PC-3 (cell line): ENCODE measurements at regions not wholly inside any gene's neighbourhood (a gene's known extent, or its start where the extent isn't known, plus 50 kb on each side); places are given as distances from the start of the nearest gene placed in this dataset.

Experiments
- ATAC-seq: fragments of 200-7000 bp; cut with Tn5 transposase; 2 replicates; pipeline ENCODE4 v1.9.1; 2020; ENCODE audit warnings: mild to moderate bottlenecking, moderate library complexity
- BruUV-seq: library from RNA; stranded (reverse); fragments of 400-500 nt; replicated peaks from 2 replicates; lab custom pipeline; 2021; lab: Mats Ljungman, UMichigan
- CTCF ChIA-PET: fragments of 300-600 bp; sonication (Branson Sonifier 250); formaldehyde crosslinking; loops from one replicate; lab custom pipeline; 2022; ENCODE audit warnings: antibody characterized with exemption; lab: Charles Lee
- POLR2A ChIA-PET: fragments of 300-600 bp; sonication (Branson Sonifier 250); formaldehyde crosslinking; loops from one replicate; lab custom pipeline; 2022; ENCODE audit warnings: antibody characterized with exemption; ENCODE audit not compliant: unreplicated experiment; lab: Charles Lee
- DNase-seq: peaks from one replicate; pipeline ENCODE4 v3.0.0-alpha.2; 2015
- H2AFZ ChIP-seq: fragments of 300-600 bp; sonication (generic); 2 replicates; pipeline ENCODE4 v1.6.0; 2016; ENCODE audit warnings: antibody characterized with exemption, low read length
- H3F3A ChIP-seq: fragments of 300-600 bp; sonication (generic); one replicate; pipeline ENCODE4 v1.6.0; 2017; ENCODE audit warnings: antibody characterized with exemption, low read length, control low read depth, mild to moderate bottlenecking; ENCODE audit not compliant: unreplicated experiment
- H3K27ac ChIP-seq: fragments of 300-600 bp; sonication (generic); 2 replicates; pipeline ENCODE4 v1.5.1; 2016; ENCODE audit warnings: mild to moderate bottlenecking, low read length
- H3K27me3 ChIP-seq: fragments of 300-600 bp; sonication (generic); 2 replicates; pipeline ENCODE4 v1.6.1; 2016; ENCODE audit warnings: low read length, mixed read lengths
- H3K36me3 ChIP-seq: fragments of 300-600 bp; sonication (generic); 2 replicates; pipeline ENCODE4 v1.6.1; 2016; ENCODE audit warnings: low read depth, mixed run types, low read length, mixed read lengths
- H3K4me1 ChIP-seq: fragments of 300-600 bp; sonication (generic); 2 replicates; pipeline ENCODE4 v1.5.1; 2016; ENCODE audit warnings: low read length; ENCODE audit not compliant: insufficient read depth
- H3K4me2 ChIP-seq: fragments of 300-600 bp; sonication (generic); 2 replicates; pipeline ENCODE4 v1.6.0; 2016; ENCODE audit warnings: low read length
- H3K4me3 ChIP-seq: fragments of 300-600 bp; sonication (generic); 2 replicates; pipeline ENCODE4 v1.5.1; 2016; ENCODE audit warnings: mild to moderate bottlenecking, low read length, mixed read lengths
- H3K79me2 ChIP-seq: fragments of 300-600 bp; sonication (generic); 2 replicates; pipeline ENCODE4 v1.6.1; 2017; ENCODE audit warnings: low read length, mixed read lengths
- H3K9ac ChIP-seq: fragments of 300-600 bp; sonication (generic); 2 replicates; pipeline ENCODE4 v1.6.0; 2016; ENCODE audit warnings: mild to moderate bottlenecking, low read length
- H3K9me2 ChIP-seq: fragments of 300-600 bp; sonication (generic); replicated peaks from 2 replicates; pipeline ENCODE4 v1.6.1; 2016; ENCODE audit warnings: mixed run types, low read length, mixed read lengths
- H3K9me3 ChIP-seq: fragments of 300-600 bp; sonication (generic); 2 replicates; pipeline ENCODE4 v1.6.1; 2016; ENCODE audit warnings: low read length, mixed read lengths
- H4K20me1 ChIP-seq: fragments of 300-600 bp; sonication (generic); 2 replicates; pipeline ENCODE4 v1.6.1; 2016; ENCODE audit warnings: low read length, mixed read lengths
- EZH2 ChIP-seq: fragments of 300-600 bp; sonication (generic); IDR thresholded peaks from one replicate; pipeline ENCODE4 v1.6.1; 2017; ENCODE audit warnings: antibody characterized with exemption, mild to moderate bottlenecking, low read length; ENCODE audit not compliant: unreplicated experiment
- EZH2phosphoT487 ChIP-seq: fragments of 300-600 bp; sonication (generic); IDR thresholded peaks from 2 replicates; pipeline ENCODE4 v1.6.1; 2018; ENCODE audit warnings: mild to moderate bottlenecking, antibody characterized with exemption, low read length, borderline replicate concordance
- intact Hi-C: fragments of 100-400 bp; cut with micrococcal nuclease; formaldehyde crosslinking; loops from 2 replicates; pipeline ENCODE4 v1.9.0; 2023
- TF ChIP-seq, protein P1 (sequence below): fragments of 300-600 bp; sonication (generic); conservative IDR thresholded peaks from 2 replicates; pipeline ENCODE4 v1.5.1; 2017; ENCODE audit warnings: antibody characterized with exemption, low read depth, mild to moderate bottlenecking, low read length

DNA sequence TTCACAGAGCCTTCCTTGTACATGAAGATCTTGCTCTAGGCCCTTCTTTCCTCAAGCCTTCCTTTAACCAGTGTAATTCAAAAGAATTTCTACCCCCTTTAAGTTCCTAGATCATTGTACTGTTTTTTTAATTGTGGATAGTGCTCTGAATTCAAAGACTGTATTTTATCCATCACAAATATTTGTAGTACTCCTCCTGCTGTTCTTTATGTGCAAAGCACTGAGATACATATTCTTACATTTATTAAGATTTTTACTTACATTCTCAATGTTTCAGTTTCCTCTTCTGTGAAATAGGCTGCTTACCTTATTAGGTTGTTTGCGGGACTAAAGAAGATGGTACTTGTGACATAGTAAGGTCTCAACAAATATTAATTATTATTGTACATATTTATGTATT, 168.8 kb upstream of the PDE4B start:
- Histone ChIP-seq H3K79me2 (no peaks in the 10 kb centered on the region), H3K27ac (no peak overlapping the region), H3K4me2 (no peak overlapping the region), H3K27me3 (peaks cover 71% of the 10 kb centered on the region), H3K36me3 (no peaks in the 10 kb centered on the region), H2AFZ (no peak overlapping the region), H3F3A (no peaks in the 10 kb centered on the region), H3K4me1 (no peaks in the 10 kb centered on the region), H3K9me3 (no peaks in the 10 kb centered on the region), H3K4me3 (no peak overlapping the region), H4K20me1 (no peaks in the 10 kb centered on the region), H3K9ac (no peak overlapping the region), H3K9me2 (no peaks in the 10 kb centered on the region)
- no TSS peak for BruUV-seq
- ChIA-PET CTCF (interaction anchor here (0.6 kb wide), 1 partner anchor 388 kb away, joined by 3 read pairs; no protein-coding TSS in a partner anchor), POLR2A (no interaction called here)
- TF ChIP-seq, protein P1, sequence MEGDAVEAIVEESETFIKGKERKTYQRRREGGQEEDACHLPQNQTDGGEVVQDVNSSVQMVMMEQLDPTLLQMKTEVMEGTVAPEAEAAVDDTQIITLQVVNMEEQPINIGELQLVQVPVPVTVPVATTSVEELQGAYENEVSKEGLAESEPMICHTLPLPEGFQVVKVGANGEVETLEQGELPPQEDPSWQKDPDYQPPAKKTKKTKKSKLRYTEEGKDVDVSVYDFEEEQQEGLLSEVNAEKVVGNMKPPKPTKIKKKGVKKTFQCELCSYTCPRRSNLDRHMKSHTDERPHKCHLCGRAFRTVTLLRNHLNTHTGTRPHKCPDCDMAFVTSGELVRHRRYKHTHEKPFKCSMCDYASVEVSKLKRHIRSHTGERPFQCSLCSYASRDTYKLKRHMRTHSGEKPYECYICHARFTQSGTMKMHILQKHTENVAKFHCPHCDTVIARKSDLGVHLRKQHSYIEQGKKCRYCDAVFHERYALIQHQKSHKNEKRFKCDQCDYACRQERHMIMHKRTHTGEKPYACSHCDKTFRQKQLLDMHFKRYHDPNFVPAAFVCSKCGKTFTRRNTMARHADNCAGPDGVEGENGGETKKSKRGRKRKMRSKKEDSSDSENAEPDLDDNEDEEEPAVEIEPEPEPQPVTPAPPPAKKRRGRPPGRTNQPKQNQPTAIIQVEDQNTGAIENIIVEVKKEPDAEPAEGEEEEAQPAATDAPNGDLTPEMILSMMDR = peak; percentile 40
- no peak for TF ChIP-seq EZH2
- TF ChIP-seq EZH2phosphoT487 = no peak
- no peak for DNase-seq
- intact Hi-C loops = no loop called here
- ATAC-seq = no peak

GRCh38 chr1:65625528-65625927, 167.2 kb upstream of the PDE4B start:
- Histone ChIP-seq H3K4me3 (no peak overlapping the region), H3K36me3 (no peaks in the 10 kb centered on the region), H3K79me2 (no peaks in the 10 kb centered on the region), H3K4me1 (no peaks in the 10 kb centered on the region), H3K4me2 (no peak overlapping the region), H3K9me2 (no peaks in the 10 kb centered on the region), H3K27me3 (peaks cover 75% of the 10 kb centered on the region), H2AFZ (no peak overlapping the region), H4K20me1 (no peaks in the 10 kb centered on the region), H3K9me3 (no peaks in the 10 kb centered on the region), H3F3A (no peaks in the 10 kb centered on the region), H3K27ac (no peak overlapping the region), H3K9ac (no peak overlapping the region)
- ChIA-PET POLR2A (no interaction called here), CTCF (no interaction called here)
- no peak for TF ChIP-seq EZH2
- no peak for TF ChIP-seq EZH2phosphoT487
- TF ChIP-seq, protein P1 = no peak
- ATAC-seq = no peak
- BruUV-seq = no TSS peak
- no peak for DNase-seq
- intact Hi-C loops = no loop called here

DNA sequence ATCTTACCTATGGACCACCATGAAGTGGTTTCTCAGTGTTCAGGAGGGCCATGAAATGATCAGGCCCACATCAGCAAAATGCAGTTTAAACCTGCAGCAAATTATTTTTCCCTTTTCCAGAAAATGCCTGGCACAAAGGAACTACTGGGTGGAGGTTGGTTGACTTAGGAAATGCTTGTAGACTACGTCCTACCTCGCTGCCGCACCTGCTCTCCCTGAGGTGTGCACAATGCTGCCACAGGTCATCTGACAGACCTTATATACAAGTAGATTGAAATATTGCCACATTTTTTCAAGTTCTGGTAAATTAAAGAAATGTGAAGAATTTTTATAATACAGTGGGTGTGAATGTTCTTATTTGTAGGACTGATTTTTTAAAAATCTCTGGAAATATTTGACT, 166.7 kb upstream of the PDE4B start:
- no peak for ATAC-seq
- Histone ChIP-seq H3K36me3 (no peaks in the 10 kb centered on the region), H3K4me2 (no peak overlapping the region), H3K9me3 (no peaks in the 10 kb centered on the region), H3K4me1 (no peaks in the 10 kb centered on the region), H3K9me2 (no peaks in the 10 kb centered on the region), H3K9ac (no peak overlapping the region), H4K20me1 (no peaks in the 10 kb centered on the region), H3K4me3 (no peak overlapping the region), H3K27ac (no peak overlapping the region), H3K27me3 (peaks cover 76% of the 10 kb centered on the region), H3F3A (no peaks in the 10 kb centered on the region), H2AFZ (no peak overlapping the region), H3K79me2 (no peaks in the 10 kb centered on the region)
- BruUV-seq = no TSS peak
- ChIA-PET CTCF (no interaction called here), POLR2A (no interaction called here)
- no peak for TF ChIP-seq EZH2
- no peak for TF ChIP-seq EZH2phosphoT487
- TF ChIP-seq, protein P1 = no peak
- DNase-seq = no peak
- intact Hi-C loops = no loop called here
